Astrocyte (in vitro differentiated cells and primary cell): ENCODE measurements at regions not wholly inside any gene's neighbourhood (a gene's known extent, or its start where the extent isn't known, plus 50 kb on each side); places are given as distances from the start of the nearest gene placed in this dataset.

Experiments used
- DNase-seq: peaks from one replicate; pipeline ENCODE4 v3.0.0-alpha.2; 2010; ENCODE audit warnings: low read depth
- FAIRE-seq: peaks from 2 replicates; lab custom pipeline; 2011; peaks lifted over from hg19 to GRCh38; lab: Jason Lieb, UNC
- H2AFZ ChIP-seq: 2 replicates; pipeline ENCODE4 v1.6.0; 2012; ENCODE audit warnings: low read depth, low read length, inconsistent platforms
- H3K27ac ChIP-seq: 2 replicates; pipeline ENCODE4 v1.5.1; 2011; ENCODE audit warnings: low read depth, low read length, inconsistent platforms
- H3K27me3 ChIP-seq: 2 replicates; pipeline ENCODE4 v1.6.0; 2011; ENCODE audit warnings: low read length, inconsistent platforms; ENCODE audit not compliant: insufficient read depth
- H3K36me3 ChIP-seq: 2 replicates; pipeline ENCODE4 v1.5.1; 2011; ENCODE audit warnings: low read length, inconsistent platforms; ENCODE audit not compliant: insufficient read depth
- H3K4me1 ChIP-seq: 2 replicates; pipeline ENCODE4 v1.5.1; 2011; ENCODE audit warnings: low read length, inconsistent platforms; ENCODE audit not compliant: insufficient read depth
- H3K4me2 ChIP-seq: 2 replicates; pipeline ENCODE4 v1.6.0; 2012; ENCODE audit warnings: low read length, inconsistent platforms
- H3K4me3 ChIP-seq: 2 replicates; pipeline ENCODE4 v1.5.1; 2011; ENCODE audit warnings: low read depth, mild to moderate bottlenecking, low read length, inconsistent platforms; ENCODE audit not compliant: insufficient read depth
- H3K79me2 ChIP-seq: 2 replicates; pipeline ENCODE4 v1.6.0; 2012; ENCODE audit warnings: mild to moderate bottlenecking, low read length, inconsistent platforms; ENCODE audit not compliant: insufficient read depth
- H3K9ac ChIP-seq: 2 replicates; pipeline ENCODE4 v1.6.0; 2012; ENCODE audit warnings: mild to moderate bottlenecking, low read length, inconsistent platforms
- H3K9me3 ChIP-seq: 2 replicates; pipeline ENCODE4 v1.5.1; 2012; ENCODE audit warnings: low read depth, mild to moderate bottlenecking, low read length, inconsistent platforms; ENCODE audit not compliant: insufficient read depth
- H4K20me1 ChIP-seq: 2 replicates; pipeline ENCODE4 v1.6.0; 2012; ENCODE audit warnings: low read length, inconsistent platforms; ENCODE audit not compliant: insufficient read depth
- H3K27ac Mint-ChIP-seq: one replicate; pipeline ENCODE4 v1.8.0; 2021; ENCODE audit warnings: mild to moderate bottlenecking, mixed read lengths; ENCODE audit not compliant: unreplicated experiment
- H3K27me3 Mint-ChIP-seq: one replicate; pipeline ENCODE4 v1.8.0; 2021; ENCODE audit warnings: low read depth, mixed read lengths; ENCODE audit not compliant: unreplicated experiment
- H3K36me3 Mint-ChIP-seq: one replicate; pipeline ENCODE4 v1.8.0; 2021; ENCODE audit warnings: low read depth, mixed read lengths; ENCODE audit not compliant: unreplicated experiment
- H3K4me1 Mint-ChIP-seq: one replicate; pipeline ENCODE4 v1.8.0; 2021; ENCODE audit warnings: low read depth, mixed read lengths; ENCODE audit not compliant: unreplicated experiment
- H3K4me3 Mint-ChIP-seq: one replicate; pipeline ENCODE4 v1.8.0; 2021; ENCODE audit warnings: mild to moderate bottlenecking, moderate library complexity, mixed read lengths; ENCODE audit not compliant: unreplicated experiment
- H3K9me3 Mint-ChIP-seq: one replicate; pipeline ENCODE4 v1.8.0; 2021; ENCODE audit warnings: mild to moderate bottlenecking, mixed read lengths; ENCODE audit not compliant: unreplicated experiment
- EZH2 ChIP-seq: IDR thresholded peaks from 2 replicates; pipeline ENCODE4 v1.6.1; 2012; ENCODE audit warnings: mild to moderate bottlenecking, low read length, inconsistent platforms; ENCODE audit not compliant: insufficient read depth
- TF ChIP-seq, protein P1 (sequence below): IDR thresholded peaks from 2 replicates; pipeline ENCODE4 v1.5.1; 2011; ENCODE audit warnings: low read depth, mild to moderate bottlenecking, inconsistent platforms, low read length, moderate library complexity; ENCODE audit not compliant: insufficient read depth

DNA sequence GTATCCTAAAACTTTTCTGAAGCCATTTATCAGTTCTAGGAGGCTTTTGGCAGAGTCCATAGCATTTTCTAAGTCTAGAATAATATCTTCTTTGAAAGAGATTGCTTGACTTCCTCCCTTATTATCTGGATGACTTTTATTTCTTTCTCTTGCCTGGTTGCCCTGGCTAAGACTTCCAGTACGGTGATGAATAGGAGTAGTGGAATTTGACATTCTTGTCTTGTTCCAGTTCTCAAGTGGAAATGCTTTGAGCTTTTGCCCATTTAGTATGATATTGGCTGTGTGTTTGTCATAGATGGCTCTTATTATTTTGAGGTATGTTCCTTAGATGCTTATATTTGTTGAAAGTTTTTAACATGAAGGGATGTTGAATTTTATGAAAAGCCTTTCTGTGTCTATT lies 1647.9 kb downstream of the PLA2G4A start:
- Mint-ChIP-seq H3K4me3 (no peak overlapping the region), H3K36me3 (no peaks in the 10 kb centered on the region), H3K27ac (no peak overlapping the region), H3K27me3 (no peaks in the 10 kb centered on the region), H3K4me1 (peaks cover 10% of the 10 kb centered on the region), H3K9me3 (no peaks in the 10 kb centered on the region)
- Histone ChIP-seq H3K4me3 (no peak overlapping the region), H3K79me2 (no peaks in the 10 kb centered on the region), H3K9me3 (no peaks in the 10 kb centered on the region), H4K20me1 (no peaks in the 10 kb centered on the region), H3K36me3 (no peaks in the 10 kb centered on the region), H3K4me2 (no peak overlapping the region), H3K4me1 (no peaks in the 10 kb centered on the region), H3K9ac (no peak overlapping the region), H3K27me3 (no peaks in the 10 kb centered on the region), H2AFZ (no peak overlapping the region), H3K27ac (no peak overlapping the region)
- DNase-seq = peak; percentile 52
- TF ChIP-seq EZH2 = no peak
- TF ChIP-seq, protein P1, sequence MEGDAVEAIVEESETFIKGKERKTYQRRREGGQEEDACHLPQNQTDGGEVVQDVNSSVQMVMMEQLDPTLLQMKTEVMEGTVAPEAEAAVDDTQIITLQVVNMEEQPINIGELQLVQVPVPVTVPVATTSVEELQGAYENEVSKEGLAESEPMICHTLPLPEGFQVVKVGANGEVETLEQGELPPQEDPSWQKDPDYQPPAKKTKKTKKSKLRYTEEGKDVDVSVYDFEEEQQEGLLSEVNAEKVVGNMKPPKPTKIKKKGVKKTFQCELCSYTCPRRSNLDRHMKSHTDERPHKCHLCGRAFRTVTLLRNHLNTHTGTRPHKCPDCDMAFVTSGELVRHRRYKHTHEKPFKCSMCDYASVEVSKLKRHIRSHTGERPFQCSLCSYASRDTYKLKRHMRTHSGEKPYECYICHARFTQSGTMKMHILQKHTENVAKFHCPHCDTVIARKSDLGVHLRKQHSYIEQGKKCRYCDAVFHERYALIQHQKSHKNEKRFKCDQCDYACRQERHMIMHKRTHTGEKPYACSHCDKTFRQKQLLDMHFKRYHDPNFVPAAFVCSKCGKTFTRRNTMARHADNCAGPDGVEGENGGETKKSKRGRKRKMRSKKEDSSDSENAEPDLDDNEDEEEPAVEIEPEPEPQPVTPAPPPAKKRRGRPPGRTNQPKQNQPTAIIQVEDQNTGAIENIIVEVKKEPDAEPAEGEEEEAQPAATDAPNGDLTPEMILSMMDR = no peak
- FAIRE-seq = no peak

DNA sequence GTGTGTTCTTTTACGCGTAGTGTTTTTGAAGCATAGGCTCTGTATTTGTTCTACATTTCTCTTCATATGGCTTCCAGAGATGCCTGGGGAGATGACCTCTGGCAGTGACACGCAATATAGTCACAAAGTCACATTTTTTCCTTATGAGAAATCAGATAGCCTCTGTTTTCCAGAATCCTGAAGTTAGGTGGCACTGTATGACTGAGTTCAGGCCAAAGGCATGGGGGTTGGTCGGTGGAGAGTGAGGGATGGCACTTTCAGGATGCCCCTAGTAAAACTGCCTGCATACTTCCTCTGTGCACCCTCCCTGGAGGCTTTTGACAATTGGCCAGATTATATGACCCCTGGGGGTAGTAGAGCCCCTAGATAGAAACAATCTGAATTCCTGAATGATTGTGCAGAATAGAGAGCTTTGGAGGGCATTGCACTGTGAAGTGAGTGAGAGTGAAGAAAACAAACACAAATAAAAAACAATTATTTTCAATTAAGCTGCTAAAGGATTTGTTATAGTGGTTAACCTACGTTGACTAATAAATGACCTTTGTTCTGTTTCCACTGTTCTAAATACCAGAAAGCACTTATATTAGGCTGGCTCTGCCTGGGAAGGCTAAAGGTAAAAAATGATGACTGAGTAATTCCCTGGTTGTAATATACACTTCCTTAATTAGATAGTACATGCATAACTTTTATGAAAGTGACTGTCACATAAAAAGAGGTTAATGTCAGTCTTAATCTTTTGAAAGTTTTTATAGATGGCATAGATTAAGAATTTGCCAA lies 1660.8 kb downstream of the PLA2G4A start:
- Histone ChIP-seq H3K4me1 (no peaks in the 10 kb centered on the region), H3K27me3 (no peaks in the 10 kb centered on the region), H3K27ac (no peak overlapping the region), H3K4me2 (peak overlapping the region; percentile 28), H3K9ac (no peak overlapping the region), H3K4me3 (no peak overlapping the region), H3K36me3 (no peaks in the 10 kb centered on the region), H3K9me3 (no peaks in the 10 kb centered on the region), H4K20me1 (no peaks in the 10 kb centered on the region), H2AFZ (no peak overlapping the region), H3K79me2 (no peaks in the 10 kb centered on the region)
- H3K4me1 Mint-ChIP-seq = peaks cover 12% of the 10 kb centered on the region
- no peaks in the 10 kb centered on the region for H3K36me3 Mint-ChIP-seq
- no peaks in the 10 kb centered on the region for H3K27me3 Mint-ChIP-seq
- no peak for FAIRE-seq
- no peak overlapping the region for H3K4me3 Mint-ChIP-seq
- peak overlapping the region; percentile 51 for H3K27ac Mint-ChIP-seq
- DNase-seq = peak; percentile 29
- H3K9me3 Mint-ChIP-seq = no peaks in the 10 kb centered on the region
- TF ChIP-seq, protein P1 = no peak
- TF ChIP-seq EZH2 = no peak

DNA sequence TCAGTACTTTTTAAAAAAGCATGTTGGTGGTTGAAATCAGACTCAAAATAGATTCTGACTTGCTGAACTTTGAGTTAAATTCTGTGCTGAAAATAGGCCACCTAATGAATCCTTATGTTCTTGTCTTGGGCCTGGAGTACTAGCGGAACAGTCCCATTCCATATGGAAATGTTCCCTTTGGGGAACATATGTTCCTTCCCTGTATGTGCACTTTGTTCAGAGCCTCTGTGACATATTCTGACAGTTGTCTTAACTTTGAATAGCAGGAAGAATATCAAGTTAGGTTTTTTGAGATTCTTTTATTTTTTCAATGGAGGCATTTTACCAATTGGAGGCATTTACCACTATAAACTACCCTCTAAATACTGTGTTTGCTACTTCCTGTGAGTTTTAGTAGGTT lies 1667.8 kb downstream of the PLA2G4A start:
- no peaks in the 10 kb centered on the region for H3K9me3 ChIP-seq
- Mint-ChIP-seq H3K36me3 (no peaks in the 10 kb centered on the region), H3K4me3 (no peak overlapping the region), H3K4me1 (no peaks in the 10 kb centered on the region), H3K27me3 (no peaks in the 10 kb centered on the region), H3K9me3 (no peaks in the 10 kb centered on the region), H3K27ac (no peak overlapping the region)
- no peaks in the 10 kb centered on the region for H3K79me2 ChIP-seq
- no peak overlapping the region for H3K9ac ChIP-seq
- DNase-seq = no peak
- H3K27me3 ChIP-seq = no peaks in the 10 kb centered on the region
- H3K4me2 ChIP-seq = no peak overlapping the region
- H2AFZ ChIP-seq = no peak overlapping the region
- H4K20me1 ChIP-seq = no peaks in the 10 kb centered on the region
- H3K4me3 ChIP-seq = no peak overlapping the region
- H3K4me1 ChIP-seq = no peaks in the 10 kb centered on the region
- no peak overlapping the region for H3K27ac ChIP-seq
- FAIRE-seq = no peak
- no peaks in the 10 kb centered on the region for H3K36me3 ChIP-seq
- TF ChIP-seq, protein P1 = no peak
- TF ChIP-seq EZH2 = no peak
